ENCODE measurements at regions not wholly inside any gene's neighbourhood (a gene's known extent, or its start where the extent isn't known, plus 50 kb on each side); places are given as distances from the start of the nearest gene placed in this dataset.
"Not testable (repeated sequence)": the region's sequence is repeated elsewhere in the genome, so short reads cannot be mapped to it uniquely, and the experiment has no call there.

DNA sequence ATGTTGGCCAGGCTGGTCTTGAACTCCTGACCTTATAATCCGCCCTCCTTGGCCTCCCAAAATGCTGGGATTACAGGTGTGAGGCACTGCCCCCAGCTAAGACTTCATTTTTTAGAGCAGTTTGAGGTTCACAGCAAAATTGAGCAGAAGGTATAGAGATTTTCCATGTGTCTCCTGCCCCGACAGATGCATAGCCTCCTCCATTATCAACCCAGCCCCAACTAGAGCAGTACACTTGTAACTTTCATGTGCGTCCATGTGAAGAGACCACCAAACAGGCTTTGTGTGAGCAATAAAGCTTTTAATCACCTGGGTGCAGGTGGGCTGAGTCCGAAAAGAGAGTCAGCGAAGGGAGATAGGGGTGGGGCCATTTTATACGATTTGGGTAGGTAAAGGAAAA lies 179.1 kb downstream of the CD83 start:
- FAIRE-seq, result not testable (repeated sequence)

DNA sequence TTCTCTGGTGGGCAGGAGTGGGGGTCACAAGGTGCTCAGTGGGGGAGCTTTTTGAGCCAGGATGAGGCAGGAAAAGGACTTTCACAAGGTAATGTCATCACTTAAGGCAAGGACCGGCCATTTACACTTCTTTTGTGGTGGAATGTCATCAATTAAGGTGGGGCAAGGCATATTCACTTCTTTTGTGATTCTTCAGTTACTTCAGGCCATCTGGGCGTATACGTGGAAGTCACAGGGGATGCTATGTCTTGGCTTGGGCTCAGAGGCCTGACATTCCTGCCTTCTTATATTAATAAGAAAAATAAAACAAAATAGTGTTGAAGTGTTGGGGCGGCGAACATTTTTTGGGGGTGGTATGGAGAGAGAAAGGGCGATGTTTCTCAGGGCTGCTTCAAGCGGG lies 179.5 kb downstream of the CD83 start:
- FAIRE-seq, result not testable (repeated sequence)

DNA sequence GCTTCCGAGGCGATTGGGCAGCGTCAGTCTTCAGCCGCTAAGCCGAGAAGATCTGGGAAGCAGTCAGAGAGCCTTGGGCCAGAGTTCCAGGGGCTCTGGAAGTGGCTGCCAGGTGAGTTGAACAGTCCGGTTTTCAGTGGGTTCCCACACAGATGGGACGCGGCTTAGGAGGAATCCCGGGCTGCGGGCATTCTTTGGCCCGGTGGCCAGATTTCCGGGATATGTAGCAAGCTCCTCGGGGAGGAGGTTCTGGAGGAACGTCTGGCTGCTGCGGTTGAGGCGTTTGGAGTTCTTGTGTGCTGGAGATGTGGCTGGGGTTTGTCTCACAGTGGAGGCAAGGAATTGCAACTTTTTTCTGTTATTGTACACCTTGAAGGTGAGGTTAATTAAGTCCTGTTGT lies 182.6 kb downstream of the CD83 start:
- FAIRE-seq, result not testable (repeated sequence)

DNA sequence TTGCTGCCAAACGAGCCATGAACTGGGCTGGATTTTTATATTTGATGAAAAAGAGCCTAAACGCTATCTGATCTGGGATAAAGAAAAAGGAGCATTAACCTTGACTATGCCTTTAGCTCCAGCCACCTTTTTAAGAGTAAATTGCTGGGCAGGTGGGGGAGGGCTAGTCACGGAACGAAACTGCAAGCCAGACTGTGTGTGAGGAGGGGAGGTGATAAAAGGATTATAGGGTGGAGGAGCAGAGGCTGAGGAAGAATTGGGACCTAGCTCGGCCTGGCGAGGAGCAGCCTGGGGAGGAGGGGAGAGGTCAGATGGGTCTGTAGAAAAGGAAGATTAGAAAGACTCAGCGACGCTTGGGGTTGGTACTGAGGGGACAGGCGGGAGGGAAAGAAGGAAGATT lies 183.1 kb downstream of the CD83 start:
- FAIRE-seq, result not testable (repeated sequence)

DNA sequence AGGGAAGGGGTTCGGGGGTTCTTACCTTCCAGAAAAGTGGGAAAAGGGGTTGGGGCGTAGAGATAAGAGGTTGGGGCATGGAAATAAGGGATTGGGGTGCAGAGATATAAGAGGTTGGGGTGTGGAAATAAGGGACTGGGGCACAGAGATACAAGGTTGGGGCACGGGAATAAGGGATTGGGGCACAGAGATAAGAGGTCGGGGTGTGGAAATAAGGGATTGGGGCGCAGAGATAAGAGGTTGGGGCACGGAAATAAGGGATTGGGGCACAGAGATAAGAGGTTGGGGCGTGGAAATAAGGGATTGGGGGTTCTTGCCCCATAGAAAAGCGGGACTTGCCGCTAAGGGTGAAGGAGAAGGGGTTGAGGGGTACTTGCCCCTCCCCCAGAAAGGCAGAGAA lies 183.9 kb downstream of the CD83 start:
- FAIRE-seq, result not testable (repeated sequence)

DNA sequence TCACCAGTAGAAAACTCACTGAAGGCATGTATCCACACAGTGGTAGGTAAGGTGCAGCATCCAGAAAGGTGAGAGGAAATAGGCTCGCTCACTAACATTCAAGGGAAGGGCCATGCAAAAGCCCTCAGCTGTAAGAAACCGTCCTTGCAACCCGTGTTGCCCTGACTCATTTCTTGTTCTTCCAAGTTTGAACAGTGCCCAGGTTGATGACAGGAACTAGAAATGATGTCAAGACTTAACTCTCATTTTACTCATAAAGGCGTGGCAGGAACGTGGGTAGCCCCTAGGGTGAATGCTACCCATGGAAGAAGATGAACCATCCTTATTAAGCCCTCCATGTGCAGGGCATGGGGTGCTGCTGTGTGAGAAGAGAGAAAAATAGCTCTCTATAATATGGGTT lies 187.6 kb downstream of the CD83 start:
- no peak for FAIRE-seq

DNA sequence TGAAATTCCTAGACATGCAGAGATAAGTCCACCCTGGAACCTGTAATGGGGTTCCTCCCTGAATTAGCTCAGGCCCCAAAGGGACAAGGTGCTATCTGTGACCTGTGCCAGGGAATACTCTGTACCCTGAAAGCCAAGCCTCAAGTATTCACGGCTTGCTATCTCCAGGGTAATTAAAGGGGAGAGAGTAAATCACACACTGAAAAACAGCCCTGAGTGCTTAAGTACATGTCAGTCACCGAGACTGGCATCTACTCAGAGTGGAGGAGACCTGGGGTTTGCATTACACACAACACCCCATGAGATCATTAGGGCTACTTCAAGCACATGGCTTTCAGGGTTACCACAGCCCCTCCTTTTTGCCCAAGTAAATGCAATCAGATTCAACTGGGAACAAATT lies 188.1 kb downstream of the CD83 start:
- FAIRE-seq, result no peak

DNA sequence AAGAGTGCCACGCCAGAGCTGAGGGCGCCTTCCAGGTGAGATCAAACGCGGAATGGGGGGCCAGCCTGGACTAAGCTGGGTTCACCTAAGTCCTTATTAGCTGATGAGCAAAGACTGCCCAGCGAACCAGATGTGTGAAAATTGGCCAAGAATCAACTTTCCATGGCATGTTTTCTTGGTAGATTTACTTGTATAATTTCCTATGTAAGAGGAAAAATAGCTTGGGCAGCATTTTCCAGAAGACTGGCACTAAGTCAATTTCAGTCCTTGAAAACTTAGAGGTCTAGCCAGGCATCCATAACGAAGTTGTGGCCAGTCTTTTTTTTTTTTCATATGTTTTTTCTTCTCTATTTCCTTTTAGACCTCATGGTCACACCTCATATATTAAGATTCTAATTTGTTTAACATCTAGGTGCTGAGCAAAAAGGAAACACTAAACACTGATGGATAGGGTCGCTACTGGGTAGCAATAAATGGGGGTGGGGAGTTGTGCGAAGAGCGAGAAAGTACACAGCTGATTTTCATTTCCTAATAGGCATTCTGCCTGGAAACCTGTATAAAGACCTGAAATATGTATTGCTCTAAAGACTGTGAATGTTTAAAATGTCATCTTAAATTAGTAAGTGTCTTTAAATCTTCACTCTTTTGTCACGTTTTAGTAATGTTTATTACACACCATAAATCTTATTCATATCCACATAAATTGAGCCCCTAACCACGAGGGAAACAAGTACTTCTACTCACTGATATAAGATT lies 188.8 kb downstream of the CD83 start:
- FAIRE-seq, result no peak

DNA sequence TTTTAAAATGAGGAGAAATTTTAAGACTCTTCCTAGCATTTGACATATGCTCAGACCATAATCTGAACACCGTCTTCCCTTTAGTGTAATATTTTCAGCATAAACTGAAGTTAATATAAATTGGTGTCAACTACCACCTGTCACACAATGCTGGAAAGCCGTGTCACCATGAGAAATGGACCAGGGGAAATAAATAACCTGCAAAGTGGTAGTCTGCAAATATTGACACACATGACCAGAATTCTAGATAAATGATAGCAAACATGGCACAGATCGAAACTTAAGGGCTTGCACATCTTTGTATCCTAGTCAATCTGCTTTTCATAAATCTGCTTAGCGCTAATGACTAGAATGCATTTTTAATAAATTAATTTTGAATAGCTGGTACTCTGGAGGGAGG lies 191.9 kb downstream of the CD83 start:
- FAIRE-seq, result no peak

DNA sequence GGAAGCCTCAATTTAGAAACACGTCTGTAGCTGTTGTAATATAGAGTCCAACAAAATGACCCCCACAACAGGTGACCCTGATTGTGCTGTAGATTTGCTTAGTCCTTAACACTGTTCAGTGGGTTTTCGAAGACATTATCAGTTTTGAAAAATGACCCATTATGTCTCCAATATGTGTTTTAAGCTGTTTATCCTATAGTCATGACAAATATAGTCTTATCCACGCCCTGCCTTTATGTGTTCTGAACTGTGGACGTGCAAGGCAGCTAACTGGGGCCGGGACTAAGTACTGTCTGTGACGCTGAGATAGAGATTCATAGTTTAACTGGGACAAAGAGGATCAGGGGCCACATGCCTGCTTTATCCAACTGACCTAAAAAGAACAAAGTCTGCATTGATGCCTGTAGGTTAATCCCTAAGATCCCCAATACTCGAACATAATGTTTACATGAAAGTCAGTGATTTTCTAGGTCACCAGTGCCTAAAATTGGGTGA lies 192.4 kb downstream of the CD83 start:
- no peak for FAIRE-seq

DNA sequence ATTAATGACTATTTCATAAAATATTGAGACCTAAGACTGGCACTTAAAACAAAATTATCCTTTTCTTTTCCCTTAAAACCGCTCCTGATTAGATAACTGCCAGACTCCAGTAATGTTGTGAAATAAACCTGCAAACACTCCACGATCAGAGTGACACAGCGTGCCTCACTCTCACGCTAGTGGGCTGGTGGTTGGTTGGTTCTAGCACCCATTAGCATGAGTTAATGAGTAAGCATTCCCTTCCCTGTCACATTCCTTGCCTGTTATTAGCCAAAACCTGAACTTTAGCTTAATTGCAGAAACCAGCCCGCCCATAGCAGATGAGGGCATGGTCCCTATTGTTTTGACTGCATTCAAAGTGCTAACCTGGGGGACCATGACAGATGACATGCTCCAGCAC lies 193.4 kb downstream of the CD83 start:
- FAIRE-seq, result no peak

DNA sequence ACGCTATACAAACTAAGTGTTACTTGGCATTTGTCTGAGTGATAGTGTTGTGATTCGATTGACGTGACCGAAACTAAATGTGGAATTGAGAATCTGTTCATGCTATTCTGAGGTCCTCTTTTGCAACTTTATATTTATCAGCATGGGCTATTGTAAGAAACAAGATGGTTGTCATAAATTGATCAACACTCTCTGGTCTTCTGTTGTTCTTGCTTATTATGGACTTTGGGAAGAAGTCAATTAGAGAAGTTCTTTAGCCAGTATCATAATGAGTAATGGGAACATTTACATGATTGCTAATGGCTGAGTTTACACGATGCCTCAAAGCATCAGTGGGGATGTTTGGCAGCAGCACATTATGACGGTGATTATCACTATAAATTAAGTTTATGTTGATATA lies 195.0 kb downstream of the CD83 start:
- no peak for FAIRE-seq

DNA sequence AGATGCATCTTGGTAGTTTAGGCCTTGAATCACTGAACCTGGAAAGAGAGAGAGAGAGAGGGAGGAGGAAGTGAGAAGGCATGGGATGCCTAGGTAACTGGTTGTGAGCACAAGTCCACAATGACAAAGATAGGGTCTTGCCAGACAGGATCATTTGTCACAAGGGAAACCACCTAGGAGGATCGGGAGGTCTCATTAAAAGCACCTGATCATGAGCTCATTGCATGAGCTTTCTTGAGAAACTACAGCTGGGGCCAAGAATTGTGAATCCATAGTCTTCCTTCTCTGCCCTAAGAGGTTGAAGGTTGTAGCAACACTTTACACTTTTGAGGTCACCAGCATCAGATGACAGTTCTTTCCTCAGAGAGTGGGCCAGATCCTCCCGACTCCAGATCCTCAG lies 195.7 kb downstream of the CD83 start:
- no peak for FAIRE-seq

DNA sequence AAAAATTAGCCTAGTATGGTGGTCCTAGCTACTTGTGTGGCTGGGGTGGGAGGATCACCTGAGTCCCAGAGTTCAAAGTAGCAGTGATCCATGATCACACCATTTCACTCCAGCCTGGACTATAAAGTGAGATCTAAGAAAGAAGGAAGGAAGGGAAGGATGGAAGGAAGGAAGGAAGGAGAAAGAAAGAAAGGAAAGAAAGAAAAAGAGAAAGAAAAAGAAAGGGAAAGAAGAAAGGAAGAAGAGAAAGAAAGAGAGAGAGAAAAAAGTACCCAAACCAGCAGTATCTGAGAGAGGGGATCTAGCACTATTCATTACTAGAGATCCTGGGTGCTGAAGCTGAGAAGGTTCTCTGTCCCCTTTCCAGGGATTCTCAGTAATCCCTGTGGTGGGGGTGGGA lies 197.8 kb downstream of the CD83 start:
- FAIRE-seq, result no peak

DNA sequence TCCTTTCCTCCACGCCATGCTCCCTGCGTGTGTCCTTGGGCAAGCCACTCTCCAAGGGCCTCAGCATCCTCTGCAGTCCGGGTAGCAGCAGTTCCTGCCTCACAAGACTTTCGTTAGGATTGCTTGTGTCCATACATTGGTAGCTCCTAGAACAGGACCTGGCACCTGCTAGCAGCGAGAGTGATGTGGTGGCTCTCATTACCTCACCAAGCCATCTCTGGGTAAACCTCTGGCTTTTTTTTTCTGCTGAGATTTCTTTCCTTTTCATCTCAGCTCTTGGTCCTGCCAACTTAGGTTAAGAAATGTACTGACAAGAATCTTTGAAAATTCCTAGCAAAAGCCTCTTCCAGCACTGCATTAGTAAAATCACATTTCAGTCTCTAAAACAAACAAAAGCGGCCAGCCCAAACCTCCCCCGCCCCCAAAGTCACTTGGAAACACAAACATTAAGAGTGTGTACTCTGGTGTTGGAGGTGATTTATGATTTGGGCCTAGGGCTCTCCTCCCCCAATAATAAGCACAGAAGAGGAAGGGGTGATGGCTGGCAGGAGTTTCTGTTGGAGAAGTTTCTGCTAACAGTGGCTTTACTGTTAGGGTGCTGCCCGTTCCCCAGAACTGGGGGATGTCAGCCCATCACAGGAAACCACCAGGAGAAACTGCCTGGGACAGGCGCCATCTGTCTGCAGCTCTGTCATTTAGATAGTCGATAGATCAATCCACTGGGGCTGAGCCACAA lies 199.2 kb downstream of the CD83 start:
- FAIRE-seq, result no peak

DNA sequence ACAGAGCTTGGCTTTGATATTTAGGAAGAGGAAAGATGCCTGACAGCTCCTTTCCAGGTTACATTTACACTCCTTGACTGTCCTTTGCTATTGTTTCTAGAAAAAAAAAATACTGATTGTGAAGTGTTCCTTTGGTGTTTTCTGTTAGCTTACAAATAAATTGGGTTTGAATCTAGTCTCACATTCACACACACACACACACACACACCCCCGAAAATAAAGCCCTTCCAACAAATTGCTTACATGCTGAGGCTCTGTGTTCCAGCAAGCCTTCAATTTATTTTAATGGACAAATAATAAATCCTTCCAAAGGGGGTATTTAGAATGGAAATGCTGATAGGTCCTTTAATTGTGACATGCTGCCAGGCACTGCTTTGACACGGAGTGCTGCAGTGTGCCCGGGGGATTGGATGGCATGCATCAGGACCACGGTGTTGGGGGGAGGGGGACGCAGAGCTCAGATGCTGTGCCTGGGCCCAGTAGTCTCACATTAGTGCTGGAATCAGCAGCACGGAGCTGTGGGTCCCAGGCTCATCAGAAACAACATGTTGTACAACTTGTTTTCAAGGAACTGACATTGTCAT lies 199.9 kb downstream of the CD83 start:
- FAIRE-seq, result no peak

DNA sequence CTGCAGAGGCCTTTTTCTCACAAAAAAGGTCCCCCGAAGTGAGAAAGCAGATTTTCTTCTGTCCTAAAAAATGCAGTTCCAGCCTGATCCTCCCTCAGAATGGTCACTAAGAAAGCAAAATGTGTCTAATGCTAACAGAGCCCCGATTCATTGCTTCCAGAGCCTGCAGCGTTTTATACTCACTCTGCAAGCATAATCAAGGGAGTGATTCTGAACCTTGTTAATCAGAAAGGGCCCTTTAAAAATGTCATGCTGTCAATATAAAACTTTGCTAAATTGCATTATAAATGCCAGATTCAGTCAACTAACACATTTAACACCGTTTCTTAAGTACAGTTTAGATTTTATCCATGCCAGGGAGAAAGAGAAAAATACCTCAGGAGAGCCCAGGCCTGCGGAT lies 202.8 kb downstream of the CD83 start:
- no peak for FAIRE-seq

DNA sequence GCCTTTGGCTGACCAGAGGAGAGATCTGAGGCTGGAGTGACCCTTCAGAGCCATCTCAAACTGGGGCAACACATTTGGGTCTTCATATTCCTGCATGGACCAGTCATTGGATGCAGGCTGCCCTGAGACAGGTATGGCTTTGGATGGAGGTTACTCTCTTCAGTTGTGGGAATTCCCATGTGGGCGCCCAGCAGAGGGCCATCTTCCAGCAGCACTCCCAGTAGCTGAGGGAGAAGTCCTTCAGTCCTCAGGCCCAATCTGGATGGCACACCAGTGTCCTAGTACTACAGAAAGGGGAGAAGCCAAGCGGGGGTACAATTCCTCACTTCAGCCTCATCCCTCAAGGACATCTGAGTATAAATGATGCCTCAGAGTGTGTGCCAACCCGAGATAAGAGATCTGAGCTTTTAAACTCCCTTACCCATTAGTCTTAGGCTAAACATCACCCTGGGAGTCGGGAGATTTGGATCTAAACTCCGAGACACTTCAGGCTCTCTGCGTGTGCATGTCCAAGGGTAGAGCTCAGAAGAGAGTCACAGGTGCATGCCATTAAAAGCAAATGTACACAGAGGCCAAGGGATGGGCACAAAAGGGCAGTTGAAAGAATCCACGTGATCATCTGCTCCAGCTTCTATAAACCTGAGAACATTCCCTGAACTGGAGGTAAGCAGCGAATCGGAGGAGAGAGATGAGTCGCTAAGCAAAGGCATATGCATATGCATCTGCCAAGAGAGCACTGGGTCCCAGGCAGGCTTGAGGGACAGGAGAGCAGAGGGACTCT lies 204.6 kb downstream of the CD83 start:
- FAIRE-seq, result no peak

DNA sequence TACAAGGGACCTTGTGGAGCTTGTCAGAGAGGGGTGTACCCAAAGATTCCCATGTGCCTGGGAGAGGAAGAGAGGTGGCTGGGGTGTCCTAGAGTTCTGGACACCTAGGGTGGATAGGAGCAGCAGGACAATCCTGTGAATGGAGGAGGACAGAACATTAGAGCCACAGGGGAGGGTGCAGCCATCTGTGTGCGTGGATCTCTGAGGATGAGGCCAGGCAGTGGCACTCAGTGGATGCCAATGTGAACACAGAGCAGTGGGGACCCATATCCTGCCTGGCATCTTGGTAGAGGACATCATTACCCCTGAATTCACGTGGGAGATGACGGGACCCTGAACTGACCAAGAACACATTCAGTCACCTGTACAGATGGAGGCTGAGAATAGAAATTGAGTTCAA lies 205.3 kb downstream of the CD83 start:
- no peak for FAIRE-seq

DNA sequence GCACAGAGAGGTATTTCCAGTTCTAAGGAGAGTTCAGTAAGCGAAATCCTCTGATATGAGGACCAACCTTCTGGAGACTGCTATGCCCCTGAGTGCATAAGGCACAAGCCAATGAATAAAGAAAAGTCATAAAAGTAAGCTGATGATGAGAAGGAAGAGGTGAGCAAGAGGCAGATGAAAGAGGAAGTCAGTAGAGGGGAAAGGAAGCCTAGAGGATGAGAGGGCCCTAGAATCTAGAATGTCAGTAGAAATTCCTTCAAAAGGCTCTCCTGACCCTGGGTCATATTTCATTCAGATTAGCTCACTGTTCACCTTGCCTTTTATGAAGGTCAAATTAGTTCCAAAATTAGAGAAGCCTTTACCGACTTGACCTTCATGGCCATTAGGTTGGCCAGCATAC lies 209.2 kb downstream of the CD83 start:
- FAIRE-seq, result no peak

DNA sequence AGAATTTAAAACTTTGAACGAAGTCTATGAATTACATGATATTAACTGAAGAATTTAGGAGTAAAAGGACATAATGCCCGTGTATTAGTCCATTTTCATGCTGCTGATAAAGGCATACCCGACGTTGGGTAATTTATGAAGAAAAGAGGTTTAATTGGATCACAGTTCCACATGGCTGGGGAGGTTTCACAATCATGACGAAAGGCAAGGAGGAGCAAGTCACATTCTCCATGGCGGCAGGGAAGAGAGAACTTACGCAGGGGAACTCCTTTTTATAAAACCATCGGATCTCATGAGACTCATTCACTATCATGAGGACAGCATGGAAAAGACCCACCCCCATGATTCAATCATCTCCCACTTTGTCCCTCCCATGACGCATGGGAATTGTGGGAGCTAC lies 210.6 kb downstream of the CD83 start:
- no peak for FAIRE-seq

DNA sequence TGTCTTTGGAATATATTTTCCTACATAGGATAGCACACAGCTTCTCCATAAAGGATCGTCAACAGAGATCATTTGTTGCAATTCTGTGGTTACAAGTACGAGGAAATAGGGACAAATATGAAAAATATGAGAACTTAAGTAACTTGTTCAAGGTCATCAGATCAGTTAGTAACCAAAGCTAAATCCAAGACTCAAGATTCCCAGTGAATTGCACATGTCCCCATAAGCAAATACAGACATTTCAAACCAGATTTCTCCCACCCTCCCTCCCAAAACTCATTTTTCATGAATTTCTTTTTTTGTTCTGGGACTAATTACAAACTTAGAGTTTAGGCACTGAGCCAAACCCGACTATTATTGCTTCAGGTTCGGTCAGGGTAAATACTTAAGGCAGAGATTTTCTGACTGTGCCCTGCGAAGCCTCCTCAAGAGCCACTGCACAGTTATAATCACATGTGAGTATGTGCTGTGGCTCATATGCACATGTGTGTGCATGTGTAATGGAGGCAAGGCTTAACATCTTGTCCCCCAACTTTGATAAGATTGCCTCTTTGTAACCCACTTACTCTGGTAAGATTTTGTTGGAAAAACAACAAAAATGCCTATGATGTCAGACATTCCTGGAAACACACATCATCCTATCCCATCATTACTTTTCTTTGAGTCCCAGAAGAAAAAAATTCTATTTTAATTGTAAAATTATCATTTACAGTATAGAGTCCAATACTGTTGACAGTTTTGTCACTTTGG lies 216.2 kb downstream of the CD83 start:
- FAIRE-seq, result no peak
